ENCODE measurements at regions not wholly inside any gene's neighbourhood (a gene's known extent, or its start where the extent isn't known, plus 50 kb on each side); places are given as distances from the start of the nearest gene placed in this dataset.

DNA sequence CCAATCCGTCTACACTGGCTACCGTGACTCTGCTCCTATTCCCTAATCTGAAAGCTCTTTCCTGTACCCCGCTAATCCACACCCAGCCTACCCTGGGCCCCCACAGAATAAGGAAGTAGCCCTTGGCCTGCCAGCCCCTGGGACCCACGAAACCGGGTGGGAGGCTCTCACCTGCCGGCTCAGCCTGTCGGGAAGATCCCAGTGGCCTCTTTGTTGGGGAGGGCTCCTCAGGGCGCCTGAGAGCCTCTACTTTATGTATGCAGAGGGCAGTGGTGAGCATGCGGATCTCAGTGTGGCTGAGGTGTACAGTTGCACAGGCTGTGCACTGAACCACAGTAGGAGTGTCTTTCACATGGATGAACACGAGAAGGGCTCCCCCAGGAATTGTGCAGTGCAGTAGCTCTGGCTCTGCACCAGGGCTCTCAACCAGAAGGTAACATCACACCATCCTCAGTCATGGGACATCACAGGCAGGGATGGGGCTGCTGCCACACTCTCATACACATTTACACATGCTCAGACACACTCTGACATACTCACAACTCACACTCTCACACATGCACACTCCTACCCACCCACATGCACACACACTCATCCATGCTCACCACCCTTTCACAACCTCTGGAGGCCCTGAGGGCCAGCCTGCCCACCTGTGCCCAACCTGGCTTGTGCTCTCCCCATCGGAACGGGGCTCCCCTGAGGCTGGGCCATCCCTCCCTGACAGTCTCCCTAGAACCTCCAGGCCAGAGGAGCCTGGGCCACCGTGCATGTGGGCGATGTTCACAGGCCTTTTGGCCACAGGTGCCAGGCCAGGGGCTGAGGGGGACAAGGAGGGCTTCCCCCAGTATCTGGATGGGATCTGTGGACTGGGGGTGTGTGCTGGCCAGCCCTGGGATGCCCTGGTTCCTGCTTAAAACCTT is 135.0 kb downstream of the URI1 start:
- no peak overlapping the region for H3K4me3 ChIP-seq (ENCODE audit: control insufficient read depth, low read depth, low read length)
- DNase-seq (ENCODE audit: low read depth) = no peak
- TF ChIP-seq, protein P1, sequence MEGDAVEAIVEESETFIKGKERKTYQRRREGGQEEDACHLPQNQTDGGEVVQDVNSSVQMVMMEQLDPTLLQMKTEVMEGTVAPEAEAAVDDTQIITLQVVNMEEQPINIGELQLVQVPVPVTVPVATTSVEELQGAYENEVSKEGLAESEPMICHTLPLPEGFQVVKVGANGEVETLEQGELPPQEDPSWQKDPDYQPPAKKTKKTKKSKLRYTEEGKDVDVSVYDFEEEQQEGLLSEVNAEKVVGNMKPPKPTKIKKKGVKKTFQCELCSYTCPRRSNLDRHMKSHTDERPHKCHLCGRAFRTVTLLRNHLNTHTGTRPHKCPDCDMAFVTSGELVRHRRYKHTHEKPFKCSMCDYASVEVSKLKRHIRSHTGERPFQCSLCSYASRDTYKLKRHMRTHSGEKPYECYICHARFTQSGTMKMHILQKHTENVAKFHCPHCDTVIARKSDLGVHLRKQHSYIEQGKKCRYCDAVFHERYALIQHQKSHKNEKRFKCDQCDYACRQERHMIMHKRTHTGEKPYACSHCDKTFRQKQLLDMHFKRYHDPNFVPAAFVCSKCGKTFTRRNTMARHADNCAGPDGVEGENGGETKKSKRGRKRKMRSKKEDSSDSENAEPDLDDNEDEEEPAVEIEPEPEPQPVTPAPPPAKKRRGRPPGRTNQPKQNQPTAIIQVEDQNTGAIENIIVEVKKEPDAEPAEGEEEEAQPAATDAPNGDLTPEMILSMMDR (IDR thresholded peaks at IDR 0.05; ENCODE audit: control insufficient read depth, insufficient read depth, low read depth, low read length, missing control alignments) = no peak

DNA sequence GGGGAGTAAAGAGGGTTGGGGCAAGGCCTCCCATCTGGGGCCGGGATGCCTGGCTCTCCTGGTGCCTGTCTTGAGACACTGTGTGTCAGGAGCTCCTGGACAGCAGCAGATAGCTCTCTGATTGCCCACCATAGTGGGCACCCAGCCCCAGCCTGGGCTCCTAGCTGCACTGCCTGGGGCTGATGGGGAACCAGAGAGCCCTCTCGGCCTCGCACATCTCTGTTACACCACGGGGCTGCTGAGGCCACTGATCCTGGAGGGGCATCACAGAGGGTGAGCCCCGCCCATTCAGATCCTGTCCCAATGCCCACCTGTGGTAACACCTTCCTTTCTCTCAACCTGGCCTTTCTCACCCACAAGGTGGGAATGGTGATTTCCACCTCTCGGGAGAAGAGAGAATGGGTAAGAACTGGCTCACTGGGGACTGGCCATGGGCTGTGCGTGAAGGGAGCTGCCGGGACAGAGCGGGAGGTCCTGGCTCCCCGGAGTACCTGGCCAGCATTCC is 135.9 kb downstream of the URI1 start:
- H3K4me3 ChIP-seq (ENCODE audit: control insufficient read depth, low read depth, low read length) = no peak overlapping the region
- TF ChIP-seq, protein P1 (IDR thresholded peaks at IDR 0.05; ENCODE audit: control insufficient read depth, insufficient read depth, low read depth, low read length, missing control alignments) = no peak
- no peak for DNase-seq (ENCODE audit: low read depth)

DNA sequence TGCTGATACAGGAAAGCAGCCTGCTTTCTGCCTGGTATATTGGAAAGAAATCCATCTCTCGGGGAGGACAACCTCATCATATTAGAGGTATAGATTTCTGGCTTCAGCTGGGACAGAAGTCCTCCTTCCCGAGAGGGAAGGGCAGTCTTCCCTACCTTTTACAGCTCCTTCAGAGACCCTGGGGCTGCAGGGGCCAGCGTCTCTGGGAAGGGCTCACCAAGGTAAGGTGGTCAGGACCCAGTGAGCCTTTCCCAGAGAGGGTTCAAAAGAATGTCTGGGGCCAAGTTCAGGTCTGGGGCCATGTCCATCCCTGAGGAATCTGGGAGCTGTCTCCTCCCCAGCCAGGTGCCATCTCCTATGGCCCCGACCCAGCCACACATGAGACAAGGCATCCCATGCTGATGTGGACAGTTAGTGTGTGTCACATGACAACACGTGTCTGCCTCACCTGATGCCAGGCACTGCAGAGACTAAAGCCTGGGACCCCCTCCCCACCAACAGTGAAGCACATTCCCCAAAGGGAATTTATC is 136.4 kb downstream of the URI1 start:
- no peak for DNase-seq (ENCODE audit: low read depth)
- H3K4me3 ChIP-seq (ENCODE audit: control insufficient read depth, low read depth, low read length) = no peak overlapping the region
- TF ChIP-seq, protein P1 (IDR thresholded peaks at IDR 0.05; ENCODE audit: control insufficient read depth, insufficient read depth, low read depth, low read length, missing control alignments) = no peak

DNA sequence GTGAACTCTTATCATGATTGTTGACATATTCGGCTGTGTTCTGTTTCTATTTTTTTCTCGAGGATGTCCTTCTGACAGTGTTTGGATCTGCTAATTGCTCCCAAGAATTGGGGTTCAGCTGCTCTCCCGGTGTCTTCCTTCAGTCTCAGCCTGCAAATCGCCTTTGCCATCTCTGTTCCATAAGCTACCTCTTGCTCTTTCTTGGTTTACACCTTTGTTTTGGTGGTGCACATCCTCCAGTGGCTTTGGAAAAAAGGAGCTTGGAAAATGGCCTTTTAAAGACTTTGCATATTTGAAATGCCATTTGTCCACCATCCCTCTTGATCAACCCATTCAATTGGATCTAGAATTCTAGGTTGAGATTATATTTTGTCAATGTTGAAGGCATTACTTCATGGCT is 137.2 kb downstream of the URI1 start:
- TF ChIP-seq, protein P1 (IDR thresholded peaks at IDR 0.05; ENCODE audit: control insufficient read depth, insufficient read depth, low read depth, low read length, missing control alignments) = no peak
- no peak overlapping the region for H3K4me3 ChIP-seq (ENCODE audit: control insufficient read depth, low read depth, low read length)
- no peak for DNase-seq (ENCODE audit: low read depth)

DNA sequence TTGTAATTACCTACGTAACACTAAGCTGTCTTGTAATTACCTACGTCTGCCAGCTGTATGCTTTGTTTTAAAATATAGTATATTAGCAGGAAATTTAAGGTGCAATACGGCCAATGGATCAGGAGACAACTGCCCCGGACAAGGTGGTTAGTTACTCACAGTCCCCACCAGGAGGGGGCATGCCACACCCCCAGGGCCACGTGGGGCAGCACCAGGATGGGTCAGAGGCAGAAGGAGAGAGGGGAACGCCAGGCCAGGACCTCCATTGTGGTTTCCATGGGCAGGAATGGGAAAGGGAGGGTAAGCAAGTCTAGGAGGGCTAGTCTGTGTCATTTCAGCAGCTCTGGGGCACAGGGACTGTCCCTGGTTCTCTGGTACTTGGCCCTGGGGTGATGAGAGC is 140.1 kb downstream of the URI1 start:
- no peak overlapping the region for H3K4me3 ChIP-seq (ENCODE audit: control insufficient read depth, low read depth, low read length)
- DNase-seq (ENCODE audit: low read depth) = no peak
- TF ChIP-seq, protein P1 (IDR thresholded peaks at IDR 0.05; ENCODE audit: control insufficient read depth, insufficient read depth, low read depth, low read length, missing control alignments) = no peak

DNA sequence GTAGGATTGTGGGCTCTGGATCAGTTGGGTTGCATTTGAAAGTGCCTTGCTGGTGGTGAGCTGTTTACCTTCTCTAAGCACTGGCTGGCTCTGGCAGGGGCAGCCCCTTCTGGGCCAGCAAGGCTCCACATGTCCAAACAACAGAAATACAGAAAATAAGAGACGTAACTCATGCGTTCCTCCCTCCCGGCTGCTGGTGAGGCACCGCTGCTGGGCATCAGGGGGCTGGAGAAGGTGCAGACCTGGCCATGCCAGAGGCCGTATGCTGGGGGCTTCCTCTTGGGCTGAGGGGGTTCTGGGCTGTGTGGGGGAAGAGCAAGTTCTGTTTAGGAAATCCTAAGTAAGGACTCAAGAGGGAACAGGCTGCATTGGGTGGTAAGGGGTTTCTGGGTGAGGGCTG is 140.6 kb downstream of the URI1 start:
- no peak overlapping the region for H3K4me3 ChIP-seq (ENCODE audit: control insufficient read depth, low read depth, low read length)
- no peak for DNase-seq (ENCODE audit: low read depth)
- TF ChIP-seq, protein P1 (IDR thresholded peaks at IDR 0.05; ENCODE audit: control insufficient read depth, insufficient read depth, low read depth, low read length, missing control alignments) = no peak
